HCT116 (cell line): ENCODE measurements at regions not wholly inside any gene's neighbourhood (a gene's known extent, or its start where the extent isn't known, plus 50 kb on each side); places are given as distances from the start of the nearest gene placed in this dataset.
A peak's percentile ranks its signal among the peaks of the same experiment; 100 is the strongest.

Experiments
- ATAC-seq: fragments of 200-7000 bp; cut with Tn5 transposase; 2 replicates; pipeline ENCODE4 v1.9.1; 2020; ENCODE audit warnings: mild to moderate bottlenecking, moderate library complexity
- BruUV-seq: library from RNA; stranded (reverse); fragments of 400-500 nt; replicated peaks from 2 replicates; lab custom pipeline; 2021; lab: Mats Ljungman, UMichigan
- CTCF ChIA-PET: fragments of 300-600 bp; sonication (Branson Sonifier 250); formaldehyde crosslinking; loops from one replicate; lab custom pipeline; 2021; ENCODE audit warnings: antibody characterized with exemption; lab: Charles Lee
- POLR2A ChIA-PET: fragments of 300-600, 350-600 bp; sonication (Branson Sonifier 250); formaldehyde crosslinking; loops from one replicate; lab custom pipeline; 2021; ENCODE audit warnings: antibody characterized with exemption; lab: Charles Lee
- RAD21 ChIA-PET, 2 experiments: fragments of 300-600 bp; sonication (Branson Sonifier 250); formaldehyde crosslinking; loops; one replicate each; lab custom pipeline; 2023; ENCODE audit warnings: low total read pairs in 2 of 2; ENCODE audit not compliant: uncharacterized antibody in 2 of 2, unreplicated experiment in 2 of 2, low non-redundant PET in 1 of 2; lab: Charles Lee
- DNase-seq: peaks from one replicate; pipeline ENCODE4 v3.0.0-alpha.2; 2010; ENCODE audit warnings: low read depth, low spot score
- H2AFZ ChIP-seq: fragments of 200-600 bp; shearing (Covaris generic), sonication (generic); 2 replicates; pipeline ENCODE4 v1.6.1; 2017; ENCODE audit warnings: low read depth, mixed run types, mixed read lengths, antibody characterized with exemption, low read length; ENCODE audit not compliant: poor library complexity, severe bottlenecking
- H3K27ac ChIP-seq: 2 replicates; pipeline ENCODE4 v1.5.1; 2012; ENCODE audit warnings: low read depth, low read length
- H3K27me3 ChIP-seq: fragments of 200-600 bp; sonication (generic); 2 replicates; pipeline ENCODE4 v1.6.1; 2016; ENCODE audit warnings: mixed run types, low read length, mixed read lengths; ENCODE audit not compliant: insufficient read depth
- H3K36me3 ChIP-seq, 2 experiments: fragments of 200-500 bp in 1 of 2; fragments of 200-600 bp in 1 of 2; sonication (Bioruptor generic) in 1 of 2; sonication (generic) in 1 of 2; 2 replicates each; pipeline versions ENCODE4 v1.5.1 to v1.6.1; 2014 to 2016; ENCODE audit warnings: low read length in 2 of 2, inconsistent platforms in 1 of 2, mixed read lengths in 1 of 2, mixed run types in 1 of 2; ENCODE audit not compliant: insufficient read depth in 2 of 2, control insufficient read depth in 1 of 2
- H3K4me1 ChIP-seq, 2 experiments: fragments of 200-600 bp in 1 of 2; sonication (generic) in 1 of 2; 2 replicates each; pipeline versions ENCODE4 v1.5.1 to v1.6.1; 2012 to 2017; ENCODE audit warnings: low read length in 2 of 2, inconsistent platforms in 1 of 2, mild to moderate bottlenecking in 1 of 2, mixed read lengths in 1 of 2, mixed run types in 1 of 2, moderate library complexity in 1 of 2; ENCODE audit not compliant: insufficient read depth in 2 of 2, control insufficient read depth in 1 of 2
- H3K4me2 ChIP-seq: fragments of 200-600 bp; sonication (generic); 2 replicates; pipeline ENCODE4 v1.6.1; 2017; ENCODE audit warnings: mixed run types, low read length, mixed read lengths
- H3K4me3 ChIP-seq, 2 experiments: fragments of 200-600 bp in 1 of 2; sonication (generic) in 1 of 2; replicated peaks in 1 of 2; 2 replicates each; pipeline ENCODE4 v1.5.1; 2011 to 2016; ENCODE audit warnings: low read length in 2 of 2, control low read depth in 1 of 2, low read depth in 1 of 2, mild to moderate bottlenecking in 1 of 2, mixed read lengths in 1 of 2, mixed run types in 1 of 2
- H3K79me2 ChIP-seq: fragments of 200-600 bp; sonication (generic); 2 replicates; pipeline ENCODE4 v1.6.1; 2017; ENCODE audit warnings: mild to moderate bottlenecking, mixed run types, low read length, moderate library complexity, mixed read lengths; ENCODE audit not compliant: insufficient read depth
- H3K9ac ChIP-seq: fragments of 200-600 bp; sonication (generic); 2 replicates; pipeline ENCODE4 v1.6.1; 2016; ENCODE audit warnings: low read length, mixed read lengths
- H3K9me2 ChIP-seq: fragments of 200-600 bp; sonication (generic), shearing (Covaris generic); 2 replicates; pipeline ENCODE4 v1.6.1; 2017; ENCODE audit warnings: mixed run types, mild to moderate bottlenecking, moderate library complexity; ENCODE audit not compliant: insufficient read depth
- H3K9me3 ChIP-seq, 2 experiments: fragments of 200-500 bp in 1 of 2; fragments of 200-600 bp in 1 of 2; sonication (Bioruptor generic) in 1 of 2; sonication (generic) in 1 of 2; 2 replicates each; pipeline ENCODE4 v1.6.1; 2014 to 2017; ENCODE audit warnings: low read length in 2 of 2, mixed read lengths in 2 of 2, inconsistent platforms in 1 of 2, low read depth in 1 of 2, mild to moderate bottlenecking in 1 of 2, mixed run types in 1 of 2, moderate library complexity in 1 of 2; ENCODE audit not compliant: control insufficient read depth in 1 of 2, insufficient read depth in 1 of 2
- H4K20me1 ChIP-seq: fragments of 200-600 bp; sonication (generic), shearing (Covaris generic); 2 replicates; pipeline ENCODE4 v1.6.1; 2017; ENCODE audit warnings: mixed run types, mild to moderate bottlenecking, moderate library complexity; ENCODE audit not compliant: insufficient read depth
- ATF3 ChIP-seq: IDR thresholded peaks from 2 replicates; pipeline ENCODE4 v1.6.1; 2012
- CEBPB ChIP-seq: IDR thresholded peaks from 2 replicates; pipeline ENCODE4 v1.6.1; 2012; ENCODE audit warnings: low read depth
- CTCF ChIP-seq, 3 experiments: fragments of 200-600 bp in 1 of 3; sonication (generic) in 1 of 3; IDR thresholded peaks in 2 of 3; conservative IDR thresholded peaks in 1 of 3; 2 replicates each; pipeline ENCODE4 v1.5.1; 2012 to 2017; ENCODE audit warnings: low read depth in 2 of 3, low read length in 2 of 3, antibody characterized with exemption in 1 of 3, borderline replicate concordance in 1 of 3, control low read depth in 1 of 3, mild to moderate bottlenecking in 1 of 3, mixed read lengths in 1 of 3, mixed run types in 1 of 3, moderate library complexity in 1 of 3; ENCODE audit not compliant: insufficient read depth in 1 of 3
- ELF1 ChIP-seq: IDR thresholded peaks from 2 replicates; pipeline ENCODE4 v1.6.1; 2012; ENCODE audit warnings: low read depth, borderline replicate concordance
- EZH2phosphoT487 ChIP-seq: fragments of 200-600 bp; IDR thresholded peaks from 2 replicates; pipeline ENCODE4 v1.6.1; 2018; ENCODE audit warnings: antibody characterized with exemption, borderline replicate concordance
- FOSL1 ChIP-seq: IDR thresholded peaks from 2 replicates; pipeline ENCODE4 v1.6.1; 2012; ENCODE audit warnings: low read depth
- JUND ChIP-seq: IDR thresholded peaks from 2 replicates; pipeline ENCODE4 v1.6.1; 2012
- MAX ChIP-seq: IDR thresholded peaks from 2 replicates; pipeline ENCODE4 v1.6.1; 2012
- POLR2A ChIP-seq: IDR thresholded peaks from 2 replicates; pipeline ENCODE4 v1.7.0; 2011; ENCODE audit warnings: borderline replicate concordance; ENCODE audit not compliant: insufficient read depth, insufficient read length; ENCODE audit errors: extremely low read depth
- POLR2AphosphoS5 ChIP-seq: IDR thresholded peaks from 2 replicates; pipeline ENCODE4 v1.6.1; 2011; ENCODE audit warnings: mild to moderate bottlenecking, low read depth, low read length, moderate library complexity
- SRF ChIP-seq: IDR thresholded peaks from 2 replicates; pipeline ENCODE4 v1.6.1; 2012; ENCODE audit warnings: low read depth
- ZFX ChIP-seq: fragments of 450-650 bp; IDR thresholded peaks from 2 replicates; pipeline ENCODE4 v1.6.1; 2017
- ZNF274 ChIP-seq: fragments of 200-500 bp; sonication (Bioruptor generic); IDR thresholded peaks from 2 replicates; pipeline ENCODE4 v1.6.1; 2014; ENCODE audit warnings: mild to moderate bottlenecking, low read depth, low read length, inconsistent platforms
- intact Hi-C: fragments of 100-400 bp; cut with micrococcal nuclease; formaldehyde crosslinking; loops from 2 replicates; pipeline ENCODE4 v1.10.0; 2022

- Histone ChIP-seq H4K20me1 (no peaks in the 10 kb centered on the region), H3K27ac (no peak overlapping the region), H3K4me1 (peaks cover 7% of the 10 kb centered on the region in 2 experiments; a peak in 3 of 4 replicates), H2AFZ (no peak overlapping the region), H3K36me3 (no peaks in the 10 kb centered on the region), H3K4me3 (no peak overlapping the region), H3K9me3 (no peaks in the 10 kb centered on the region), H3K4me2 (no peak overlapping the region), H3K9me2 (no peaks in the 10 kb centered on the region), H3K79me2 (no peaks in the 10 kb centered on the region), H3K9ac (no peak overlapping the region), H3K27me3 (no peaks in the 10 kb centered on the region)
- ATAC-seq (no peak), DNase-seq (no peak)
- no TSS peak for BruUV-seq
- ChIA-PET POLR2A (interaction anchor here (0.7 kb wide), 1 partner anchor 386 kb away, joined by 3 read pairs; no protein-coding TSS in a partner anchor), RAD21 (interaction anchor here in 1 of 2 experiments (0.7 kb wide), 1 partner anchor 160 kb away, joined by 4 read pairs; no protein-coding TSS in a partner anchor), CTCF (interaction anchor here (0.7 to 1.5 kb wide), 2 partner anchors 14 to 18 kb away, joined by 3 read pairs; no protein-coding TSS in a partner anchor)
- intact Hi-C loops = no loop called here
- TF ChIP-seq CTCF (IDR thresholded peaks at IDR 0.05 in 2 of 3, conservative IDR thresholded peaks at IDR 0.05 in 1 of 3; ENCODE audit: borderline replicate concordance in 1 of 3, insufficient read depth in 1 of 3, low read depth in 2 of 3, low read length in 2 of 3) (no peak), POLR2A (no peak), POLR2AphosphoS5 (no peak), SRF (no peak), ELF1 (no peak), ZNF274 (no peak), FOSL1 (no peak)
Observed at GRCh38 chr6:130680116-130680515, 147.1 kb upstream of the SMLR1 start.

- ChIA-PET POLR2A (no interaction called here), CTCF (no interaction called here), RAD21 (no interaction called here)
- no peaks in the 10 kb centered on the region for H4K20me1 ChIP-seq
- no peak overlapping the region for H3K9ac ChIP-seq
- H3K4me3 ChIP-seq = no peak overlapping the region
- H2AFZ ChIP-seq = peak overlapping the region; percentile 97
- DNase-seq (no peak), ATAC-seq (no peak)
- no peaks in the 10 kb centered on the region for H3K9me2 ChIP-seq
- H3K9me3 ChIP-seq = no peaks in the 10 kb centered on the region
- no peak overlapping the region for H3K27ac ChIP-seq
- BruUV-seq = no TSS peak
- no peaks in the 10 kb centered on the region for H3K27me3 ChIP-seq
- H3K79me2 ChIP-seq = no peaks in the 10 kb centered on the region
- TF ChIP-seq CEBPB (peak; percentile 51; the same call in 1 of the 2 replicates), JUND (no peak), ZFX (no peak), EZH2phosphoT487 (no peak), SRF (no peak), ZNF274 (no peak), ATF3 (no peak), FOSL1 (peak; percentile 11; the same call in 1 of the 2 replicates), MAX (no peak)
- H3K4me2 ChIP-seq = peak overlapping the region; percentile 49
- intact Hi-C loops = no loop called here
- H3K4me1 ChIP-seq = peaks cover 7% of the 10 kb centered on the region in 2 experiments; a peak in 3 of 4 replicates
- H3K36me3 ChIP-seq = no peaks in the 10 kb centered on the region
Observed at GRCh38 chr6:130681028-130681427, 146.2 kb upstream of the SMLR1 start.
